H1 (cell line): ENCODE measurements at regions not wholly inside any gene's neighbourhood (a gene's known extent, or its start where the extent isn't known, plus 50 kb on each side); places are given as distances from the start of the nearest gene placed in this dataset.

Experiments used
- CTCF ChIA-PET: fragments of 300-600 bp; sonication (Branson Sonifier 250); formaldehyde crosslinking; loops from one replicate; lab custom pipeline; 2021; ENCODE audit not compliant: partially characterized antibody; lab: Charles Lee
- POLR2A ChIA-PET: fragments of 300-600 bp; sonication (Branson Sonifier 250); formaldehyde crosslinking; loops from one replicate; lab custom pipeline; 2021; ENCODE audit warnings: inconsistent platforms; ENCODE audit not compliant: partially characterized antibody; lab: Charles Lee
- DNase-seq, 2 experiments: peaks; one replicate each; pipeline versions ENCODE4 v3.0.0 to v3.0.0-alpha.2; 2010 to 2022; ENCODE audit warnings: low spot score in 2 of 2, low read depth in 1 of 2, mixed read lengths in 1 of 2
- FAIRE-seq: peaks from 2 replicates; lab custom pipeline; 2011; peaks lifted over from hg19 to GRCh38; lab: Jason Lieb, UNC
- H2AFZ ChIP-seq: 2 replicates; pipeline ENCODE4 v1.8.1; 2012; ENCODE audit warnings: low read length, inconsistent platforms
- H2AK5ac ChIP-seq: 2 replicates; pipeline ENCODE4 v1.6.1; 2013; ENCODE audit warnings: low read depth, low read length
- H2BK120ac ChIP-seq: replicated peaks from 2 replicates; pipeline ENCODE3; 2013; ENCODE audit warnings: low read depth, low read length, inconsistent platforms
- H2BK12ac ChIP-seq: 2 replicates; pipeline ENCODE4 v1.6.1; 2013; ENCODE audit warnings: low read depth, low read length
- H2BK15ac ChIP-seq: 2 replicates; pipeline ENCODE4 v1.6.1; 2013; ENCODE audit warnings: low read length
- H2BK20ac ChIP-seq: 2 replicates; pipeline ENCODE4 v1.6.1; 2013; ENCODE audit warnings: low read length
- H2BK5ac ChIP-seq: 2 replicates; pipeline ENCODE4 v1.6.1; 2013; ENCODE audit warnings: low read depth, low read length
- H3K14ac ChIP-seq: 2 replicates; pipeline ENCODE4 v1.6.1; 2013; ENCODE audit warnings: inconsistent platforms; ENCODE audit not compliant: insufficient read length
- H3K18ac ChIP-seq: 2 replicates; pipeline ENCODE4 v1.6.1; 2013; ENCODE audit warnings: low read length; ENCODE audit errors: extremely low read depth
- H3K23ac ChIP-seq: 2 replicates; pipeline ENCODE4 v1.6.1; 2013; ENCODE audit warnings: inconsistent platforms; ENCODE audit not compliant: insufficient read length
- H3K23me2 ChIP-seq: 2 replicates; pipeline ENCODE4 v1.6.1; 2013; ENCODE audit warnings: low read depth, low read length
- H3K27ac ChIP-seq: 2 replicates; pipeline ENCODE4 v1.6.1; 2011; ENCODE audit warnings: low read depth, low read length, inconsistent platforms
- H3K27me3 ChIP-seq, 4 experiments: replicated peaks in 1 of 4; 1 replicate in 1 of 4; 2 replicates in 3 of 4; pipeline versions ENCODE4 v1.6.1 to v1.8.1; 2011 to 2013; ENCODE audit warnings: low read length in 3 of 4, mild to moderate bottlenecking in 3 of 4, inconsistent platforms in 2 of 4, mixed read lengths in 2 of 4, moderate library complexity in 1 of 4; ENCODE audit not compliant: control insufficient read depth in 3 of 4, insufficient read depth in 3 of 4; ENCODE audit errors: extremely low read depth in 1 of 4
- H3K36me3 ChIP-seq, 4 experiments: 2 replicates each; pipeline versions ENCODE4 v1.6.1 to v1.8.1; 2011 to 2013; ENCODE audit warnings: mild to moderate bottlenecking in 4 of 4, low read length in 3 of 4, moderate library complexity in 2 of 4, control low read depth in 1 of 4, inconsistent platforms in 1 of 4; ENCODE audit not compliant: insufficient read depth in 4 of 4, control insufficient read depth in 2 of 4
- H3K4ac ChIP-seq: replicated peaks from 2 replicates; pipeline ENCODE3; 2013; ENCODE audit warnings: low read length, low read depth, mixed read lengths, inconsistent platforms; ENCODE audit not compliant: insufficient read length
- H3K4me1 ChIP-seq, 4 experiments: replicated peaks in 1 of 4; 1 replicate in 1 of 4; 2 replicates in 3 of 4; pipeline versions ENCODE4 v1.6.1 to v1.8.1; 2011 to 2013; ENCODE audit warnings: low read length in 3 of 4, inconsistent platforms in 2 of 4, mixed read lengths in 1 of 4; ENCODE audit not compliant: insufficient read depth in 4 of 4, control insufficient read depth in 3 of 4
- H3K4me2 ChIP-seq, 2 experiments: 2 replicates each; pipeline versions ENCODE4 v1.6.1 to v1.8.1; 2011 to 2013; ENCODE audit warnings: low read depth in 2 of 2, low read length in 2 of 2, control low read depth in 1 of 2, inconsistent platforms in 1 of 2, mild to moderate bottlenecking in 1 of 2; ENCODE audit not compliant: insufficient read depth in 1 of 2
- H3K4me3 ChIP-seq, 4 experiments: fragments of 200-600, 300-600 bp in 1 of 4; sonication (generic), shearing (Covaris generic), sonication (Bioruptor Twin) in 1 of 4; 2 replicates each; pipeline versions ENCODE4 v1.5.1 to v1.8.1; 2011 to 2016; ENCODE audit warnings: low read length in 4 of 4, low read depth in 3 of 4, control low read depth in 2 of 4, inconsistent platforms in 2 of 4, mild to moderate bottlenecking in 2 of 4, mixed read lengths in 1 of 4, moderate library complexity in 1 of 4; ENCODE audit not compliant: insufficient read depth in 2 of 4; ENCODE audit errors: extremely low read depth in 1 of 4
- H3K56ac ChIP-seq: replicated peaks from 2 replicates; pipeline ENCODE3; 2013; ENCODE audit warnings: low read depth, mild to moderate bottlenecking, mixed read lengths, low read length, inconsistent platforms; ENCODE audit not compliant: insufficient read length
- H3K79me1 ChIP-seq: 2 replicates; pipeline ENCODE4 v1.6.1; 2013; ENCODE audit warnings: low read depth, low read length, control low read depth
- H3K79me2 ChIP-seq, 2 experiments: 2 replicates each; pipeline versions ENCODE4 v1.6.1 to v1.8.1; 2012 to 2013; ENCODE audit warnings: low read length in 2 of 2, mild to moderate bottlenecking in 2 of 2, inconsistent platforms in 1 of 2; ENCODE audit not compliant: insufficient read depth in 2 of 2, control insufficient read depth in 1 of 2
- H3K9ac ChIP-seq, 4 experiments: replicated peaks in 1 of 4; 1 replicate in 1 of 4; 2 replicates in 3 of 4; pipeline versions ENCODE4 v1.6.1 to v1.8.1; 2011 to 2013; ENCODE audit warnings: low read depth in 3 of 4, low read length in 3 of 4, control low read depth in 2 of 4, mild to moderate bottlenecking in 2 of 4, moderate library complexity in 2 of 4, inconsistent platforms in 1 of 4; ENCODE audit errors: extremely low read depth in 1 of 4
- H3K9me3 ChIP-seq, 2 experiments: 2 replicates each; pipeline versions ENCODE4 v1.6.1 to v1.8.1; 2012 to 2013; ENCODE audit warnings: mild to moderate bottlenecking in 2 of 2, moderate library complexity in 2 of 2, control low read depth in 1 of 2, inconsistent platforms in 1 of 2, low read depth in 1 of 2, low read length in 1 of 2, mixed read lengths in 1 of 2; ENCODE audit not compliant: insufficient read depth in 2 of 2
- H4K20me1 ChIP-seq, 2 experiments: replicated peaks in 1 of 2; 2 replicates each; pipeline versions ENCODE3 to v1.8.1; 2011 to 2013; ENCODE audit warnings: inconsistent platforms in 2 of 2, low read length in 2 of 2, mild to moderate bottlenecking in 1 of 2; ENCODE audit not compliant: insufficient read depth in 2 of 2, control insufficient read depth in 1 of 2
- H4K5ac ChIP-seq: 2 replicates; pipeline ENCODE4 v1.6.1; 2013; ENCODE audit warnings: low read length, low read depth, mixed read lengths, inconsistent platforms; ENCODE audit not compliant: insufficient read length
- H4K8ac ChIP-seq: 2 replicates; pipeline ENCODE4 v1.8.0; 2013; ENCODE audit warnings: mild to moderate bottlenecking, moderate library complexity, low read length, inconsistent platforms; ENCODE audit not compliant: insufficient read depth; ENCODE audit errors: extremely low read depth
- H4K91ac ChIP-seq: replicated peaks from 2 replicates; pipeline ENCODE3; 2013; ENCODE audit warnings: low read length, mixed read lengths, inconsistent platforms; ENCODE audit not compliant: insufficient read length
- BACH1 ChIP-seq: IDR thresholded peaks from 2 replicates; pipeline ENCODE4 v1.6.1; 2012; ENCODE audit warnings: low read length, improper control_type of control experiment
- CBX5 ChIP-seq: fragments of 300-800, 300-1000 bp; sonication (generic); IDR thresholded peaks from 2 replicates; pipeline ENCODE4 v1.7.1; 2016; ENCODE audit warnings: antibody characterized with exemption, low read length, low read depth
- CBX8 ChIP-seq: fragments of 300-800, 300-1000 bp; sonication (generic); IDR thresholded peaks from 2 replicates; pipeline ENCODE4 v1.7.1; 2016; ENCODE audit warnings: low read depth, low read length, borderline replicate concordance
- CHD2 ChIP-seq: IDR thresholded peaks from 2 replicates; pipeline ENCODE4 v1.6.1; 2012; ENCODE audit warnings: low read length, improper control_type of control experiment
- EGR1 ChIP-seq: IDR thresholded peaks from 2 replicates; pipeline ENCODE4 v1.6.1; 2011; ENCODE audit warnings: low read depth, low read length, borderline replicate concordance
- EZH2 ChIP-seq: fragments of 200-600 bp; sonication (generic); IDR thresholded peaks from 2 replicates; pipeline ENCODE4 v1.7.1; 2012; ENCODE audit warnings: low read depth, mild to moderate bottlenecking, moderate library complexity, low read length, inconsistent platforms; ENCODE audit not compliant: severe bottlenecking
- HDAC6 ChIP-seq: IDR thresholded peaks from one replicate; pipeline ENCODE4 v1.7.1; 2012; ENCODE audit warnings: low read depth, mild to moderate bottlenecking, inconsistent platforms, low read length, moderate library complexity
- KDM1A ChIP-seq: fragments of 200-600, 300-600 bp; sonication (generic); IDR thresholded peaks from 2 replicates; pipeline ENCODE4 v1.7.1; 2016; ENCODE audit warnings: mild to moderate bottlenecking, low read length, borderline replicate concordance
- NRF1 ChIP-seq: IDR thresholded peaks from 2 replicates; pipeline ENCODE4 v1.6.1; 2011; ENCODE audit warnings: mild to moderate bottlenecking, low read depth, low read length, improper control_type of control experiment
- RBBP5 ChIP-seq: IDR thresholded peaks from 2 replicates; pipeline ENCODE4 v1.7.1; 2012; ENCODE audit warnings: low read depth, mild to moderate bottlenecking, inconsistent platforms, low read length, moderate library complexity, borderline replicate concordance
- RNF2 ChIP-seq: fragments of 200-900, 300-1000 bp; sonication (generic); IDR thresholded peaks from 2 replicates; pipeline ENCODE4 v1.7.1; 2016; ENCODE audit warnings: borderline replicate concordance, low read depth, mild to moderate bottlenecking, antibody characterized with exemption, low read length; ENCODE audit not compliant: poor library complexity, severe bottlenecking; ENCODE audit errors: missing control alignments
- TBP ChIP-seq: IDR thresholded peaks from 2 replicates; pipeline ENCODE4 v1.6.1; 2011; ENCODE audit warnings: low read depth, low read length, improper control_type of control experiment
- TEAD4 ChIP-seq: IDR thresholded peaks from 2 replicates; pipeline ENCODE4 v1.6.1; 2012; ENCODE audit warnings: low read depth, low read length, inconsistent platforms, mixed read lengths
- TF ChIP-seq, protein P1 (sequence below): IDR thresholded peaks from 2 replicates; pipeline ENCODE4 v1.6.1; 2011; ENCODE audit warnings: low read length, improper control_type of control experiment
- TF ChIP-seq, protein P2 (sequence below): IDR thresholded peaks from 2 replicates; pipeline ENCODE4 v1.6.1; 2011; ENCODE audit warnings: low read depth, mild to moderate bottlenecking, low read length; ENCODE audit not compliant: insufficient read depth

DNA sequence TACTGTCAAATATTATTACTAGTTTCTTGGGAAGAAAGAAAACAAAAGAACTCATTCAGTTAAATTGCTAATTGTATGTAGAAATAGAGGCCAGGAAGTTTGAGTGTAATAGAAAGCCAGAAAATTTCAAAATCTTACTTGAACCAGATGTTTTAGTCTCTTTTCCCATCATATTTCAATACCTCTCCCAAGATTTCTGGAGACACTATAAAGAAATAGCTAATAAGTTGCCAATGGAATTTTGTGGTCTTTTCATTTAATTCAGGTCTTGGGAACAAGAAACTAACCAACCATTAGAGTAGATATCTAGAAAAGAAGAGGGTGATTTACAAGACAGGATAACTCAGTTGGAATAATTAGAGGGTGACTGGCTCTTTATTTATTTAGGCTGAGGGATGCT lies 112.2 kb downstream of the AGTR2 start:
- Histone ChIP-seq H3K9ac (no peak overlapping the region), H3K9me3 (no peaks in the 10 kb centered on the region), H3K14ac (no peak overlapping the region), H3K27me3 (no peaks in the 10 kb centered on the region), H4K20me1 (no peaks in the 10 kb centered on the region), H3K79me2 (no peaks in the 10 kb centered on the region), H3K4me3 (no peak overlapping the region), H3K23ac (no peak overlapping the region), H4K5ac (no peak overlapping the region), H3K4ac (no peak overlapping the region), H2BK15ac (no peak overlapping the region), H2BK12ac (no peak overlapping the region), H3K4me1 (no peaks in the 10 kb centered on the region), H4K91ac (no peak overlapping the region), H3K27ac (no peak overlapping the region), H4K8ac (no peak overlapping the region), H3K79me1 (no peaks in the 10 kb centered on the region), H3K4me2 (no peak overlapping the region), H3K23me2 (no peaks in the 10 kb centered on the region), H2AK5ac (no peak overlapping the region), H2BK5ac (no peak overlapping the region), H2BK120ac (no peak overlapping the region), H3K18ac (no peak overlapping the region), H2AFZ (no peak overlapping the region), H3K36me3 (no peaks in the 10 kb centered on the region; a peak in 1 of 8 replicates), H3K56ac (no peak overlapping the region), H2BK20ac (no peak overlapping the region)
- no peak for DNase-seq
- FAIRE-seq: no peak
- ChIA-PET CTCF (no interaction called here), POLR2A (no interaction called here)
- no peak for TF ChIP-seq NRF1
- no peak for TF ChIP-seq HDAC6
- TF ChIP-seq CBX8: no peak
- no peak for TF ChIP-seq RBBP5
- no peak for TF ChIP-seq KDM1A
- no peak for TF ChIP-seq CBX5
- no peak for TF ChIP-seq BACH1
- TF ChIP-seq CHD2: no peak
- TF ChIP-seq, protein P1, sequence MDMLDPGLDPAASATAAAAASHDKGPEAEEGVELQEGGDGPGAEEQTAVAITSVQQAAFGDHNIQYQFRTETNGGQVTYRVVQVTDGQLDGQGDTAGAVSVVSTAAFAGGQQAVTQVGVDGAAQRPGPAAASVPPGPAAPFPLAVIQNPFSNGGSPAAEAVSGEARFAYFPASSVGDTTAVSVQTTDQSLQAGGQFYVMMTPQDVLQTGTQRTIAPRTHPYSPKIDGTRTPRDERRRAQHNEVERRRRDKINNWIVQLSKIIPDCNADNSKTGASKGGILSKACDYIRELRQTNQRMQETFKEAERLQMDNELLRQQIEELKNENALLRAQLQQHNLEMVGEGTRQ: no peak
- no peak for TF ChIP-seq RNF2
- no peak for TF ChIP-seq EZH2
- no peak for TF ChIP-seq EGR1
- no peak for TF ChIP-seq TEAD4
- no peak for TF ChIP-seq TBP
- TF ChIP-seq, protein P2, sequence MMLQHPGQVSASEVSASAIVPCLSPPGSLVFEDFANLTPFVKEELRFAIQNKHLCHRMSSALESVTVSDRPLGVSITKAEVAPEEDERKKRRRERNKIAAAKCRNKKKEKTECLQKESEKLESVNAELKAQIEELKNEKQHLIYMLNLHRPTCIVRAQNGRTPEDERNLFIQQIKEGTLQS: no peak
